NCI-H1092 treated with DMSO at 0.1 percent for 48 hours (cell line): ENCODE measurements at regions not wholly inside any gene's neighbourhood (a gene's known extent, or its start where the extent isn't known, plus 50 kb on each side); places are given as distances from the start of the nearest gene placed in this dataset.
"Not testable (repeated sequence)": the region's sequence is repeated elsewhere in the genome, so short reads cannot be mapped to it uniquely, and the experiment has no call there.

Experiments used
- DNase-seq: peaks from one replicate; lab custom pipeline; 2025; lab: John Stamatoyannopoulos, UW

DNA sequence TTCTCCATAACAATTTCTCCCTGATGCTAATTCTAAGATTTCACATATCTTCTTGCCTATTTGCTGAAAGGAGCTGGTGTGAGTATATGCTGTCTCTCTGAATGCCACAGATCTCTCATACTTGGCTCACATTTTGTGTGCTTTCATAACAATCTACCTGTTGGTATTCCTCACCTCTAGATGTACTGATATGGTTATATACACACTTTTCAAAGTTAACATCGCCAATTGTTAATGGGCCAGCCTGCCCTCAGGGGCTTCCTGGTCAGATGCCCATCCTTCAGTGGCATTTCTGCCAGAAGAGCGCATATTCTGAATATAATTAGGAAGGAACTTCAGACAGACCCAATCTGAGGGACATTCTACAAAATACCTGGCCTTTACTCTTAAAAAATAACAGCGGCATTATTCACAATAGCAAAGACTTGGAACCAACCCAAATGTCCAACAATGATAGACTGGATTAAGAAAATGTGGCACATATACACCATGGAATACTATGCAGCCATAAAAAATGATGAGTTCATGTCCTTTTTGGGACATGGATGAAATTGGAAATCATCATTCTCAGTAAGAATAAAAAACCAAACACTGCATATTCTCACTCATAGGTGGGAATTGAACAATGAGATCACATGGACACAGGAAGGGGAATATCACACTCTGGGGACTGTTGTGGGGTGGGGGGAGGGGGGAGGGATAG lies 123.9 kb upstream of the FAT1 start:
- not testable (repeated sequence) for DNase-seq

DNA sequence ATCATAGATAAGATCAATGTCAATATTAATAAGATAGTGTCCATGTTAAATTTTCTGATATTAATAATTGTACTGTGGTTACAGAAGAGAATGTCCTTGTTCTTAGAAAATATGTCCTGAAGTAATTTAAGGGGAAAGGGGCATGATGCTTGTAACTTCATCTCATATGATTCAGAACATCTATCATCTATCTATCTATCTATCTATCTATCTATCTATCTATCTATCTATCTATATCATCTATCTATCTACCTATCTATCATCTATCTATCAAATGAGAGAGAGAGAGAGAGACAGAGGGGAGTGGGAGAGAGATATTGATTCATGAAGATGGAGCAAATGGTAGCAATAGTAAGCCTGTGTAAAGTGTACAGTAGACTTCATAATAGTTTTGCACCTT lies 124.8 kb upstream of the FAT1 start:
- DNase-seq, result no peak

DNA sequence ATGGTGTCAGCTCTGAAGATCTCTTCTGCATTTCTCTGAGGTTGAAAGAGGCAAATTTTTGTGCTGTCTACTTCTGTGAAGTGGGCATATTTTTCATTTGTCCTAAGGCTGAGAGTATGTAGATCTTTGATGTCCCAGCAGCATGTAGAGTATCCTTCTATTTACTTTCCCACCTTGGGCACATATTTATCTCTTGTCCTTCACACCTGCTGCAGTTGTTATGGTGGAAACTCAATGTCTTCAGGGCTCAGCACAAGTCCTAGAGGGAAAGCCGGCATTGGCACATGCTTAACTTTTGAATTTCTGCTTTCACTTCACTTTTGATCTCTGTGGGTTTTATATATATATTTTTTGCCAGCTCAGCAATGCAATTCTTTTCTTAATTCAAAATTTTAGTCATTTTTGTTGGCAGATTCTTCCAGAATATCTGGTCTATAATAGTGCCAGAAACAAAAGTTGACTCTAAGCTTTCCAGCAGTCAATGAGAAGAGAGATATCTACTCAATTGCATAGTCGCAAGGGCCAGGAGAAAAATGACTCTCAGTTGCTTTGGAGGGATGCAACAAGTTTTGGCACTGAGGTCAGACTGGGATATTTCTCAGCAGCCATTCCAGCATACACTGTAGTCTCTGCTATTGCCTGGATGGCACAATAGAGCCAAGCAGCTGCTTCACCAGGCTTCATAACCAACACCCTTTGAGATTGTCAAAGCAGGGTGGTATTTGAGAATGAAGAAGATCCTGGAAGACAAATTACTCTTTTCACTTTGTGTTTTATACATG lies 127.8 kb upstream of the FAT1 start:
- no peak for DNase-seq

DNA sequence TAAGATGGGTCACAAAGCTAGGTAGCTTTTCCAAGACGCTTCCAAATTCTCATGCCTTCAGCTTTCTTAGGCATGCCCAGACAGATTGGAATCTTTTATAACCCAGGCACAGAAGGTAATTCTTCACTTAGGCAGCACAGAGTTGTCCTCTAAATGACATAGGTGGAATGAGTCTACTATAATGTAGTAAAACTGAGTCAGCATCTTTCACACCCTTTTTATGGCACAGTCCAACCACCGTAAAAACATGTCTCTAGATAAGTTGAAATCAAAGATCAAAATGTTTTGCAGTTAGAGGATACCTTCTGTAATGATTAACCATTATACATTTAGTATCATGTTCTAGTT lies 128.4 kb upstream of the FAT1 start:
- no peak for DNase-seq

DNA sequence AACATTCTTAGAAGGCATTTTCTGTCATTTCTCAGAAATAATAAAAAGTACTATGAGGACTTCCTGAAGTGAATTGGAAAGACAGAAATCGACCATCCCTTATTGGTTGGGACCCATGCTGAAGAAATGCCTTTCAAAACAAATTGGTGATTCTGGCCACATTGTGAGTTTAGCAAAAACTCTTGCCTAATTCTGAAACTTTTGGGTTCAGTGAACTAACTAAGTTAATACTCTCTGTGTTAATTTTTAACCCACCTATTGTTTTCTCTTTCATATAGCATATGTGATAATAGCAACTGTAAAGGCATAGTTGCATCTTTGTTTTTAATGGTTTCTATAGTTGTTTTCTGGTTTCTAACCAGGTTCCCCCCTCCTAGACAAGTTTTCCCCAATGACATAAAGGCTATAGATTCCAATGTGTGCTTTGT lies 129.3 kb upstream of the FAT1 start:
- no peak for DNase-seq

DNA sequence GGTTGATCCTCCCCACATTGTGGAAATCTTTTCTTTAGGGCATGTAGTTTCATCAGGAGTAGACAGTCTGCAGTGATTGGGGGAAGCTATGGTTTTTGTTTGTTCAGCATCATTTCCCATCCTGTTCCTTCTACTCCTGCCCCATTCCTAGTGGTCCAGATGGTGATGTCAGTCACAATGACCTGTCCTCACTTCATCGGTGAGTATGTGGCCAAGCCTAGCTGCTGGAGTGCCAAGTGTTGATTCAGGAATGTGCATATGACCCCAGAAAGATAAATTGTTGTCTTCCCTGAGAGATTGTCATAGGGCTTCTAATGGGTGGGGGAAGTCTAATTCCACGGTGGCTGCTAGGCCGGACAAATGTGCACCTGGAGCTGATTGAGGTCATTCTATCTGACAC lies 130.6 kb upstream of the FAT1 start:
- DNase-seq, result no peak

DNA sequence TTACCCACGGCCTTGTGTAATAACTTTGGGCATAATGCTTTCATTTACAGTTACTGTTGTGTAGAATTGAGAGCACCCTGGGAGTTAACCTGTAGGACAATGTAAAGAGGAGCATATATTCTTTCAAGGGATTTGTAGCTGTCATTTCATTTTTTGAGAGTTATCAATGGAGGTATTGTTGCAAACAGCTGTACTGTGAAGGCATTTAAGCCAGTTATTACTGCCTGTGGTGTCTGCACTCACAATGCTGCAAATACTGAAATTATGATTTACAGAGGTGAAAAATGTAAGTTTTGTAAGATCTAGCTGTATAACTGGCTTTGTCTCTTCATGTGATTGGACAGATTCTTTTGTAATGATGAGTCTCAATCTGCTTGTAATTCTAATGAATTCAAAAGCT lies 131.5 kb upstream of the FAT1 start:
- no peak for DNase-seq

DNA sequence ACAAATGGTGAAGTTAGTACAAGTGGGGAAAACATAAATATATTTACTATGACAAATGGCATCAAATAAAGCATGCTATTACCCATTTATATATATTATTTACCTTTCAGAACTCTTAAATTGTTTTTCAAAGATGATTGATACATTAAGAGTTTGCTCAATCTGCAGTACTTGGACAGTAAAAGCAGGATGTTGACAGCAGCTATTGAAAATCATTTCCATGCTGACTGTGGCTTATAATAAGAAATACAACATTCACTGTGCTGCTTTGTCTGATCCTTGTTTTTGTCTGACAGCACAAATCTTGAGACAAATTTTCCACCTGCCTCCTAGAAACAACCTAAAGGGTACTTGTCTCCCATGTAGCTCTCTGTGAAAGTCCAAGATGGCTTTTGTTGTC lies 134.1 kb upstream of the FAT1 start:
- no peak for DNase-seq

DNA sequence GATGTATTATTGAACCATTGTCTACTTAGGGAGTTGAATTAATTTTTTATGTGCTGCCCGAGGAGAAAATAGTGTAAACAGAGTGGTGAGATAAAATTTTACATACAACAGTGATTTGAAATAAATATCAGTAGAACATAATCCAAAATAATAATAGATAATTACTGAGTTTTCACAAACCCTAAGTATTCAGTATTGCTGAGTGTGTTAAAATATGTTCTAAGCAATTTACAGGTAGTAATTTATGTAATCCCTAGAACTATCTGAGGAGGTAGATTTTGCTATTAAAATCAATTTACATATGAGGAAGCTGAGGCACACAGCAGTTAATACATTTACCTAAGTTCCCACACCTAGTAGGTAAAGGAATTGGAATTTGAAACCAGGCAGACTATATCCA lies 134.7 kb upstream of the FAT1 start:
- no peak for DNase-seq

DNA sequence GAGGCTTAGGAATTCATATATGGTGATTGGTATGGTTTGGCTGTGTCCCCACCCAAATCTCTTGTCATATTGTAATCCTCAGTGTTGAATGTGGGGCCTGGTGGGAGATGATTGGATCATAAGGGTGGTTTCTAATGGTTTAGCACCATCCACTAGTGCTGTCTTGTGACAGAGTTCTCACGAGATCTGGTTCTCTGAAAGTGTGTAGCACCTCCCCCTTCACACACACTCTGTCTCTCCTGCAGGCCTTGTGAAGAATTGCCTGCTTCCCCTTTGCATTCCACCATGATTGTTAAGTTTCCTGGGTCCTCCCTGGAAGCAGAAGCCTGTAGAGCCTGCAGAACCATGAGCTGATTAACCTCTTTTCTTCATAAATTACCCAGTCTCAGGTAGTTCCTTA lies 135.8 kb upstream of the FAT1 start:
- no peak for DNase-seq

DNA sequence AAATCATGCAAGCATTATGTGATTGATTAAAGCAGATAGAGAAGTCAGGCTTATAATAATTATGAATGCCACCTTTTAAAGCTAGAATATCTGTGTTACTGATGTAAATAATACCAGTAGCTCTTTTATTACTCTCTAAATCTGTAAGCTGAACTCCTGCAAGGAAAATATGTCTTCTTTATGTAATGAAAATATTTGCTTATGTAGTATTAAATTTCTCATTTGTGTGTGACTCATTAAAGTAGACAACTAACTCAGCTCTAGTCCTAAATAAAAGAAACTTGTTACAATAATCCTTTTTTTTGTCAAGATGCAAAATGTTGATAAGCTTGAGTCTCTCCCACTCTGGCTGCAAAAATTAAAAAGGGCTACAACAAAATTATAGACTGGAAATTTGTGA lies 137.7 kb upstream of the FAT1 start:
- no peak for DNase-seq

DNA sequence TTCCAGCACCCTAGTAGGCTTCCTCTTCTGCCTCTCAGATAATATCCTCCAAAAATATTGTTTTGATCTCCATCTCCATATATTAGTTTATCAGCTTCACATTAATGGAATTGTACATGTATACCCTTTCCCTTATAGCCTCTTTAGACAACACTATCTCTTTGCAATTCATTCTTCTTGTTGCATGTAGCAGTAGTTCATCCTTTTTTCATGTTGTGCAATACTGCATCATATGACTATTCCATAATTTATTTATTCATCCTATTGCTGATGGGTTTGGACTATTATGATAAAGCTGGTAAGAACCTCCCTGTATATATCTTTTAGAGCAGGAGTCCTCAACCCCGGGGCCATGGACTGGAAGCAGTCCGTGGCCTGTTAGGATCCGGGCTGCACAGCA lies 148.2 kb upstream of the FAT1 start:
- no peak for DNase-seq

DNA sequence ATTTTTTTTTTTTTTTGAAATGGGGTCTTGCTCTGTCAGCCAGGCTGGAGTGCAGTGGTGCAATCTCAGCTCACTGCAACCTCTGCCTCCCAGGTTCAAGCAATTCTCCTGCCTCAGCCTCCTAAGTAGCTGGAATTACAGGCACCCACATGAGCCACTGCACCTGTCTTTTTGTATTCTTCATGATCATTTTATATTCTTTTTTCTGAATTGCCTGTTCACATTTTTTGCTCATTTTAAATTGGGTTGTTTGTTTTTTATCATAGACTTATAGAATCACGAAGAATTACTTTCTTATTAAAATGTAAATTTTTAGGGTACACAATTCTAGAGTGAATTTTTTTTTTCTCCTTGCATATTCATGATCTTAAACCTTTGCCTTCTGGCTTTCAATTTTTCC lies 149.4 kb upstream of the FAT1 start:
- not testable (repeated sequence) for DNase-seq

DNA sequence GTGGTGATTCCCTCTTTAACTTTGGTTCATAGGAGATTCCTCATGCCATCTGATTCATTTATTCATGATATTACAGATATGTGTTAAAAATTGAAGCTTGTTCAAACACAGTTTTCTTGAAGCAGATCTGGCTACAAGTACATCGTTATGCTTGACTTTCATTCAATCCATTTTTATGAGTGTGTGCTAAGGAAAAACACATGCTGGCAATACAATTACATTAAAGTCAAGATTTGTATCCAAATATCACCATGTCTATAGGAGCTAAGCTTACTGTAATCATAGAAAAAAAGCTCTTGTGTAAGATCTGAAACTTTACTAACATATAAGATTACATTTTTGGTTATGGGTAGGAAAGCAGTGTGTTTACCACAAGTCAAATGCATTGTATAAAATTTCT lies 151.8 kb upstream of the FAT1 start:
- no peak for DNase-seq

DNA sequence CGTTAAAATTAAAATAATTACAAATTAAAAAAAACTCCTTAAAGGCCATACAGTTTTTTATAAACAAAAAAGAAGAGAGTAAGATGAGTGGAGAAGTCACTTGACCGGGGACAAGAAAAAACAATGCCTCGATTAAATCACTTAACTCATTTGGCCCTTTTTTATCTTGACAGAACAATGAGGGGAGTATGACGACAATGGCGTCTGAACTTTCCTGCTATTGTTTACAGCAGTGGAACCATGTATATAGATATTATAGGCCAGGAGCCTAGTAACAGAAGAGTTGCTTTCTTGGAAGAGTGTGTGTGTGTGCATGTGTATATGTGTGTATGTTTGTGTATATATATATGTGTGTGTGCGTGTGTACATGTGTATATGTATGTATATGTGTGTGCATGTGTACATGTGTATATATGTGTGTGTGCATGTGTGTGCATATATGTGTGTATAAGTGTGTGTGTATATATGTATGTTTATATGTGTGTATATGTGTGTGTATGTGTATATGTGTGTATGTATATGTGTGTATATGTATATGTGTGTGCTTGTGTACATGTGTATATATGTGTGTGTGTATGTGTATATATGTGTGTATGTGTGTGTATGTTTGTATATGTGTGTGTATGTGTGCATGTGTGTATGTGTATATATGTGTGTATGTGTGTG lies 153.4 kb upstream of the FAT1 start:
- no peak for DNase-seq

DNA sequence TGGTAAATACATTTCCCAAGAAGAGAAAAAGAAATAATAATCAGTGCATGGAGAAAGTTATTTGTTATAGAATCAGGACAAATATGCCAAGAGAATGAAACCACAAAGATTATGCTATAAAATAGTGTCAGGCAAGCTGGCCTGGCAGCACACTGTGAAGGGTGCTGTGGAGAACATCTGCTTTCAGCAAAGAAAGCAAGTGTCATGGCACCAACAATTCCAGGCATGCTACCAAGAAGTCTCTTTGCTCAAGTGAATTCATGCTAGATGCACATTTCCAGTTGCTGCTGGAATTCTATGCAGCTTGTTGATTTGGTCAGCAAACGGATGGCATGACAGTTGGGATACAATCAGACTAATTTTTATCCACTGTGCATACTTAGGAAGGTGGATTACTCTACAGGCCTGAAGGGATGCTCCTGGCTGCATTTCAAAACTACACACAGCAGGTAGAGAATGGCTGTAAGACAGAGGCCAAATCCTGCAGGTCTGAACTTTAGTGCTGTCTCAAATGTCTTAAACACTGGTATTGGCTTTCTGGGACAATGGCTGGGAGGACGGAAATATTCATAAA lies 154.6 kb upstream of the FAT1 start:
- no peak for DNase-seq

DNA sequence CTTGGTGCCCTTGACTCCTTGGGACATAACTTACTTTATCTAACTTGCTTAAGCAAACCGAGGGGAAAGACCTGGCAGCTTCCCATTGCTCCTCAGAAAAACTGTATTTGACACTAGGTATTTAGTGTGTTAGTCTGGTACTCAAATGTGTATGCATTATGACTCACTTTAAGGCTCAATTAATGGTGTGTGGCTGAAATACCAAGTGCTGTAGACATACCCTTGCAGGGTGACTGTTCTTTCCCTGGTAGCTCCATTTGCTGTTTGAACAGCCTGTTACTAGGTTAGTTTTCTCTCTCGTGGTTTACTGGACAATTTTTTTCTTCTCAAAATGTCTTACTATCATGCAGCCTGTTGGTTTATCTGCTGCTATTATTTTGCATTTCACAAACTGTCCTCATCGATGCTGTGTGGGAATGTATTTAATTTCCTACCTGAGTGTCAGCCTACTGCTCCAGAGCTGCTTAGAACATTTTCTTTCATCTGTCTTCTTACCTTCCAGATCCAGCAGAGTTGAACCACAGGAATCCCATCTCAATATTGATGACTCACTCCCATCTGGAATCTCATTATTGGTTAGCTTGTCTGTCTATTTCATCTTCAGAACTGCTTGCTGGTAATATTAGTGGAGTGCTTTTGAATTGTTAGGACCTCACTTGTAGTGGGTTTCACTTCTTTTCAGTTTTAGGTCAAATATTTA lies 158.0 kb upstream of the FAT1 start:
- no peak for DNase-seq

DNA sequence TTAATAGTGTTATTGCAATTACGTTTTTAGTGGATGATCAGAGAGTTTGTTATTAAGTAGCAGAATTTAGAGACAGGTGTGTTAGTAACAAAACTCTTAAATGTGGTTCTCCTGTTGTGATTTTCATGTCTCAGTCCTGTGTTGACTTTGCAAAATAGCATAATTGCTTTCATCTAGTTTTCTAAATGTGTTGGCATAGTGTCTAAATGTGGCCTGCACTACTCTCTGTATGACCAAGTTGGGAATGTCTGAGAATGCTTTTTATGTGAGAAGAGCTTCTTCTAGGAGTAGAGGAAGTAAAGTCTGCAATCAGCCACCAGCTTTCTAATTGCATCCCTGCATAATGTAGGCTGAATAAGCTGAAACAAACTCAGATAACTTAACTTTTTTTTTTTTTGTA lies 158.6 kb upstream of the FAT1 start:
- no peak for DNase-seq

DNA sequence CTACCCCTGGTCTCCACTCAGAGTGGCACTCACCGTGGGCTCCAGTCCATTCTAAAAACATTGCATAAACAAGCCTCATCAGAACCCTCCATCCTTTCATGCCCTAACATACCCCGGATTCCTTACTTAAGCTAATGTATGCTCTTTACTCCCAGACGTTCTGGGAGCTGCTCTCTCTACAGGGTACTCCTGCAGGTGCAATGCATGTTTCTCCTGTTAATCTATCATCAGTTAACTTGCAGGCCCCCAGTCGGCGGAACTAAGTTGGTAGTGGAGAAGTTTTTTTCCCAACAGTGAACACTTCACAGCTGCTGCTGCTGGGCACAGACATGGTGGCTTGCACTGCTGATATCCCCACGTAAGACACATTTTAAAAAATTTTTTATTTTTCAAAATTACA lies 161.6 kb upstream of the FAT1 start:
- DNase-seq, result no peak

DNA sequence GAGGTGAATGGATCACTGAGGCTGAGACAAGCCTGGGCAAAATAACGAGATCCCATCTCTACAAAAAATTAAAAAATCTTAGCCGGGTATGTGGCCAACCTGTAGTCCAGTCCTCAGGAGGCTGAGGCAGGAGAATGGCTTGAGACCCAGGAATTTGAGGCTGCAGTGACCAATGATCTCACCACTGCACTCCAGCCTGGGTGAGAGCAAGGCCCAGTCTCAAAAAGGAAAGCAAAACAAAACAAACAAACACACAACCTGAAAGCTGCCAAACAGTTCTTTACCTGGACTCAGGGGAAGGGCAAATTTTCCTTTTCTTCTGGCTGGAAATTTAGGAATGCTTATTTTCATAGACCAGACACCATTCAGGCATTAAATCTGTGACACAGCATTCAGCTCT lies 163.1 kb upstream of the FAT1 start:
- DNase-seq, result no peak

DNA sequence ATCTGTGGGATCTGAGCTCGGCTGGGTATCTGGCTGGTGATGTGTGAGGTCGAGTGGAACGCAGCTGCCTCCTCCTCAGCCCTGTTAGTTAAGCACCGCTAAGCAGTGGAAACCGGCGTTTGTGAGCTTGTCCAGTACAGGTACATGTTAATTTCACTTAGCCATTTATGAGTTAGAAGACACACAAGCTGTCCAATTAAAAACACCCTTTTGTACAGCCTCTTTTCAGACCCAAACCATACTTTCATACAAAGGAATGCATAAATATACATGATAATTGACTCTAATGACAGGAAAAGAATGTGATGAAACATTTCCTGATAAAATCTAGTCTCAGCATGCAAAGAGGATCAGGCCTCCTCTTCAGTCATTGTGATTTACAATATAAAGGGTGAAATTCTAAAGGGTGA lies 163.6 kb upstream of the FAT1 start:
- no peak for DNase-seq

DNA sequence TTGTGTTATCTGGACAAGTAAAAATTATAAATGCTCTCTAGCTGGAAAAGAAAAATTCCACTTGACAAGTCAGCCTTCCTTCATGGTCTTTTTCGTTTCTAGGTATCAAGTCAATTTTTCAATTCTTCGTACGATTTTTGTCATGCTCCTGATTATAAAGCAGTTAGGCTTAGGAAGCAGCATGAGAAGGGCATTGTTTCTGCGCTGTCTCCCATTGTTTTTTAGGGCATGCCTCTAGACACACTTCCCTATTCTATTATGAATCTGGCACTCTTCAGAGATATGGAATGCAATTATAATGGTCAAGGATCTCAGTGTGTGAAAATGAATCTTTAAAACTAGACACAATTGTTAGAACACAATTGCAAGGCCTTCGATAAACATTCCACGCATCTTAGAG lies 164.1 kb upstream of the FAT1 start:
- DNase-seq, result no peak
